SK-N-SH treated with all-trans-retinoic acid at 6 μM for 48 hours (cell line): ENCODE measurements at regions not wholly inside any gene's neighbourhood (a gene's known extent, or its start where the extent isn't known, plus 50 kb on each side); places are given as distances from the start of the nearest gene placed in this dataset.

ENCODE experiments used
- ARNTL ChIP-seq: fragments of 450-650 bp; formaldehyde crosslinking; IDR thresholded peaks from 2 replicates; pipeline ENCODE4 v1.5.0; 2020; ENCODE audit warnings: low read depth, mild to moderate bottlenecking, moderate library complexity, borderline replicate concordance
- BACH2 ChIP-seq: fragments of 250-450 bp; sonication (Bioruptor Pico); IDR thresholded peaks from 2 replicates; pipeline ENCODE4 v1.9.0; 2021; ENCODE audit warnings: mild to moderate bottlenecking, borderline replicate concordance
- CSDC2 ChIP-seq: fragments of 250-450 bp; sonication (Bioruptor Pico); IDR thresholded peaks from 2 replicates; pipeline ENCODE4 v1.5.0; 2020; ENCODE audit warnings: mild to moderate bottlenecking, moderate library complexity
- ESRRG ChIP-seq: fragments of 250-450 bp; sonication (Bioruptor Pico); IDR thresholded peaks from 2 replicates; pipeline ENCODE4 v1.6.1; 2021; ENCODE audit warnings: mild to moderate bottlenecking
- ISL1 ChIP-seq: fragments of 250-450 bp; sonication (Bioruptor Pico); IDR thresholded peaks from 2 replicates; pipeline ENCODE4 v2.1.2; 2022; ENCODE audit warnings: mild to moderate bottlenecking, moderate library complexity
- PATZ1 ChIP-seq: fragments of 250-450 bp; sonication (Bioruptor Pico); IDR thresholded peaks from 2 replicates; pipeline ENCODE4 v1.8.0; 2020; ENCODE audit warnings: mild to moderate bottlenecking, moderate library complexity, borderline replicate concordance
- POU6F1 ChIP-seq: fragments of 250-450 bp; sonication (Bioruptor Pico); IDR thresholded peaks from 2 replicates; pipeline ENCODE4 v1.8.0; 2021; ENCODE audit warnings: low read depth, mild to moderate bottlenecking, moderate library complexity, borderline replicate concordance
- ZC3H10 ChIP-seq: fragments of 250-450 bp; sonication (Bioruptor Pico); IDR thresholded peaks from 2 replicates; pipeline ENCODE4 v1.5.1; 2021; ENCODE audit warnings: mild to moderate bottlenecking, moderate library complexity
- TF ChIP-seq, protein P1 (sequence below): fragments of 250-450 bp; sonication (Bioruptor Pico); IDR thresholded peaks from 2 replicates; pipeline ENCODE4 v1.5.0; 2020; ENCODE audit warnings: mild to moderate bottlenecking, moderate library complexity

GRCh38 chr12:63389211-63389610, 238.2 kb upstream of the AVPR1A start:
- no peak for TF ChIP-seq BACH2 (CRISPR knock-in tag)
- TF ChIP-seq ISL1 (CRISPR knock-in tag) = no peak
- TF ChIP-seq PATZ1 (CRISPR knock-in tag) = no peak
- no peak for TF ChIP-seq ESRRG (CRISPR knock-in tag)
- no peak for TF ChIP-seq ZC3H10 (CRISPR knock-in tag)
- TF ChIP-seq POU6F1 (CRISPR knock-in tag) = no peak
- no peak for TF ChIP-seq CSDC2
- TF ChIP-seq, protein P1, sequence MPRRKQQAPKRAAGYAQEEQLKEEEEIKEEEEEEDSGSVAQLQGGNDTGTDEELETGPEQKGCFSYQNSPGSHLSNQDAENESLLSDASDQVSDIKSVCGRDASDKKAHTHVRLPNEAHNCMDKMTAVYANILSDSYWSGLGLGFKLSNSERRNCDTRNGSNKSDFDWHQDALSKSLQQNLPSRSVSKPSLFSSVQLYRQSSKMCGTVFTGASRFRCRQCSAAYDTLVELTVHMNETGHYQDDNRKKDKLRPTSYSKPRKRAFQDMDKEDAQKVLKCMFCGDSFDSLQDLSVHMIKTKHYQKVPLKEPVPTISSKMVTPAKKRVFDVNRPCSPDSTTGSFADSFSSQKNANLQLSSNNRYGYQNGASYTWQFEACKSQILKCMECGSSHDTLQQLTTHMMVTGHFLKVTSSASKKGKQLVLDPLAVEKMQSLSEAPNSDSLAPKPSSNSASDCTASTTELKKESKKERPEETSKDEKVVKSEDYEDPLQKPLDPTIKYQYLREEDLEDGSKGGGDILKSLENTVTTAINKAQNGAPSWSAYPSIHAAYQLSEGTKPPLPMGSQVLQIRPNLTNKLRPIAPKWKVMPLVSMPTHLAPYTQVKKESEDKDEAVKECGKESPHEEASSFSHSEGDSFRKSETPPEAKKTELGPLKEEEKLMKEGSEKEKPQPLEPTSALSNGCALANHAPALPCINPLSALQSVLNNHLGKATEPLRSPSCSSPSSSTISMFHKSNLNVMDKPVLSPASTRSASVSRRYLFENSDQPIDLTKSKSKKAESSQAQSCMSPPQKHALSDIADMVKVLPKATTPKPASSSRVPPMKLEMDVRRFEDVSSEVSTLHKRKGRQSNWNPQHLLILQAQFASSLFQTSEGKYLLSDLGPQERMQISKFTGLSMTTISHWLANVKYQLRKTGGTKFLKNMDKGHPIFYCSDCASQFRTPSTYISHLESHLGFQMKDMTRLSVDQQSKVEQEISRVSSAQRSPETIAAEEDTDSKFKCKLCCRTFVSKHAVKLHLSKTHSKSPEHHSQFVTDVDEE (CRISPR knock-in tag) = no peak
- no peak for TF ChIP-seq ARNTL
